H1 (cell line): ENCODE measurements at regions not wholly inside any gene's neighbourhood (a gene's known extent, or its start where the extent isn't known, plus 50 kb on each side); places are given as distances from the start of the nearest gene placed in this dataset.

Source experiments
- CREB1 ChIP-seq: IDR thresholded peaks from 2 replicates; pipeline ENCODE4 v1.6.1; 2012; ENCODE audit warnings: inconsistent platforms
- HDAC2 ChIP-seq, 2 experiments: fragments of 300-600 bp in 1 of 2; sonication (generic) in 1 of 2; IDR thresholded peaks; 2 replicates each; pipeline ENCODE4 v1.6.1; 2011 to 2012; ENCODE audit warnings: low read depth in 2 of 2, low read length in 2 of 2, mild to moderate bottlenecking in 2 of 2, moderate library complexity in 2 of 2, borderline replicate concordance in 1 of 2, inconsistent platforms in 1 of 2
- POU5F1 ChIP-seq: IDR thresholded peaks from 2 replicates; pipeline ENCODE4 v1.6.1; 2011; ENCODE audit warnings: low read depth, mild to moderate bottlenecking, low read length, moderate library complexity
- SIN3A ChIP-seq, 2 experiments: IDR thresholded peaks in 1 of 2; conservative IDR thresholded peaks in 1 of 2; 2 replicates each; pipeline ENCODE4 v1.6.1; 2011 to 2012; ENCODE audit warnings: low read length in 2 of 2, improper control_type of control experiment in 1 of 2, low read depth in 1 of 2, mild to moderate bottlenecking in 1 of 2
- SP2 ChIP-seq: IDR thresholded peaks from 2 replicates; pipeline ENCODE4 v1.6.1; 2012; ENCODE audit warnings: mild to moderate bottlenecking, low read length, inconsistent platforms

DNA sequence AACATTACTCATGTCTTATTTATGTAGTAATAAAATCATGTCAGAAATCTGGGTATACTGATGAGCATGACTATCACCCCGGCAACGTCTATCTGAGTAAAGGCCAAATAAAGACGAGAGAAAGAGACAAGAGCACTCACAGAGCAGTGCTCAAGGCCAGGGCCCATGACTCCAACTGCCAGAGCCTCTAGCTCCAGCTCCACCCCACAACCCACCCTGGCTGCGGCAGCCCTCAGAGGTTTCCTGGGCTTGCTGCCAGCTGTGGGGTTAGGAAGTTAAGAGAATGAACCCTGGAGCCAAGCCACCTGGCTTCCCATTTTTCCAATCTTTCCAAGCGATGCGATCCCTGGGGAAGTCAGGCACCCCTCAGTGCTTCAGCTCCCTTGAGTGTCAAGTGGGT lies 92.0 kb upstream of the PAX1 start (continued):
- TF ChIP-seq HDAC2 (IDR thresholded peaks at IDR 0.05; ENCODE audit: borderline replicate concordance in 1 of 2, low read depth in 2 of 2, low read length in 2 of 2) = no peak
- no peak for TF ChIP-seq SIN3A (conservative IDR thresholded peaks at IDR 0.05 in 1 of 2, IDR thresholded peaks at IDR 0.05 in 1 of 2; ENCODE audit: low read depth in 1 of 2, low read length in 2 of 2)
- no peak for TF ChIP-seq CREB1
- TF ChIP-seq POU5F1 = no peak
- TF ChIP-seq SP2 = no peak
- TF ChIP-seq, all 59 proteins: peak for 0
